HTR-8/SVneo (cell line): ENCODE measurements at regions not wholly inside any gene's neighbourhood (a gene's known extent, or its start where the extent isn't known, plus 50 kb on each side); places are given as distances from the start of the nearest gene placed in this dataset.

ENCODE experiments used
- DNase-seq: peaks from one replicate; pipeline ENCODE4 v3.0.0; 2011; ENCODE audit warnings: low spot score, mixed read lengths; ENCODE audit not compliant: insufficient read length
- FAIRE-seq: peaks from 2 replicates; lab custom pipeline; 2011; peaks lifted over from hg19 to GRCh38; lab: Jason Lieb, UNC

GRCh38 chr2:18122544-18123210 lies 244.2 kb downstream of the KCNS3 start:
- FAIRE-seq (no peak), DNase-seq (no peak)

- FAIRE-seq = no peak
Measured at GRCh38 chr2:18119883-18120282, 241.4 kb downstream of the KCNS3 start.

GRCh38 chr2:18118703-18119102 lies 240.2 kb downstream of the KCNS3 start:
- DNase-seq (no peak), FAIRE-seq (no peak)

More at GRCh38 chr2:18119883-18120282, 241.4 kb downstream of the KCNS3 start:
- DNase-seq = no peak

- DNase-seq = no peak
- FAIRE-seq = no peak
Measured at GRCh38 chr2:18117592-18117991, 239.1 kb downstream of the KCNS3 start.

GRCh38 chr2:18110222-18110621 lies 231.8 kb downstream of the KCNS3 start:
- no peak for FAIRE-seq
- DNase-seq = no peak

GRCh38 chr2:18106841-18107240 lies 228.4 kb downstream of the KCNS3 start:
- FAIRE-seq (no peak), DNase-seq (no peak)

- FAIRE-seq (peak; percentile 13), DNase-seq (no peak)
Measured at GRCh38 chr2:18105929-18106328, 227.5 kb downstream of the KCNS3 start.

GRCh38 chr2:18104595-18105224 lies 226.2 kb downstream of the KCNS3 start:
- no peak for FAIRE-seq
- DNase-seq = no peak

GRCh38 chr2:18096836-18097405 lies 218.5 kb downstream of the KCNS3 start:
- DNase-seq = no peak
- no peak for FAIRE-seq

GRCh38 chr2:18094277-18094676 lies 215.8 kb downstream of the KCNS3 start:
- DNase-seq = no peak

GRCh38 chr2:18093196-18093595 lies 214.7 kb downstream of the KCNS3 start:
- no peak for FAIRE-seq

More at GRCh38 chr2:18094277-18094676, 215.8 kb downstream of the KCNS3 start:
- no peak for FAIRE-seq

GRCh38 chr2:18092760-18093159 lies 214.3 kb downstream of the KCNS3 start:
- FAIRE-seq (no peak), DNase-seq (no peak)

More at GRCh38 chr2:18093196-18093595, 214.7 kb downstream of the KCNS3 start:
- DNase-seq = no peak

- FAIRE-seq (no peak), DNase-seq (no peak)
Measured at GRCh38 chr2:18085593-18085992, 207.1 kb downstream of the KCNS3 start.

- FAIRE-seq (no peak), DNase-seq (no peak)
Measured at GRCh38 chr2:18084376-18084775, 205.9 kb downstream of the KCNS3 start.

- FAIRE-seq = no peak
- no peak for DNase-seq
Measured at GRCh38 chr2:18083806-18084205, 205.3 kb downstream of the KCNS3 start.

- DNase-seq (no peak), FAIRE-seq (no peak)
Measured at GRCh38 chr2:18078216-18078615, 199.7 kb downstream of the KCNS3 start.

GRCh38 chr2:18077704-18078103 lies 199.2 kb downstream of the KCNS3 start:
- DNase-seq (no peak), FAIRE-seq (no peak)

GRCh38 chr2:18077231-18077630 lies 198.8 kb downstream of the KCNS3 start:
- FAIRE-seq = no peak
- no peak for DNase-seq

GRCh38 chr2:18074476-18074875 lies 196.0 kb downstream of the KCNS3 start:
- FAIRE-seq (no peak), DNase-seq (no peak)

- no peak for DNase-seq
Measured at GRCh38 chr2:18073601-18074000, 195.1 kb downstream of the KCNS3 start.

GRCh38 chr2:18067588-18068384 lies 189.3 kb downstream of the KCNS3 start:
- FAIRE-seq (no peak), DNase-seq (no peak)

More at GRCh38 chr2:18073601-18074000, 195.1 kb downstream of the KCNS3 start:
- FAIRE-seq = no peak
